GM12878 (cell line): ENCODE measurements at regions not wholly inside any gene's neighbourhood (a gene's known extent, or its start where the extent isn't known, plus 50 kb on each side); places are given as distances from the start of the nearest gene placed in this dataset.

Source experiments
- ATAC-seq: fragments of 200-7000 bp; cut with Tn5 transposase; 3 replicates; pipeline ENCODE4 v1.9.1; 2020; ENCODE audit warnings: mild to moderate bottlenecking, moderate library complexity
- BruUV-seq: library from RNA; stranded (reverse); fragments of 400-500 nt; replicated peaks from 2 replicates; lab custom pipeline; 2021; lab: Mats Ljungman, UMichigan
- CTCF ChIA-PET: fragments of 300-600 bp; sonication (Branson Sonifier 250); formaldehyde crosslinking; extraction: SDS; loops from one replicate; lab custom pipeline; 2021; ENCODE audit warnings: inconsistent platforms; lab: Yijun Ruan, JAX
- POLR2A ChIA-PET: fragments of 350-600 bp; formaldehyde crosslinking; extraction: SDS; loops from one replicate; lab custom pipeline; 2021; ENCODE audit warnings: inconsistent platforms; lab: Charles Lee
- RAD21 ChIA-PET: fragments of 300-600 bp; sonication (Branson Sonifier 250); formaldehyde crosslinking; loops from one replicate; lab custom pipeline; 2023; ENCODE audit warnings: antibody characterized with exemption; ENCODE audit not compliant: unreplicated experiment; lab: Charles Lee
- SMC1A ChIA-PET: fragments of 300-600 bp; sonication (Branson Sonifier 250); formaldehyde crosslinking; loops from one replicate; lab custom pipeline; 2023; ENCODE audit not compliant: unreplicated experiment, uncharacterized antibody; lab: Charles Lee
- DNase-seq: peaks from one replicate; pipeline ENCODE4 v3.0.0-alpha.2; 2011; ENCODE audit warnings: low read depth, low spot score
- FAIRE-seq: peaks from 3 replicates; lab custom pipeline; 2011; peaks lifted over from hg19 to GRCh38; lab: Jason Lieb, UNC
- H2AFZ ChIP-seq: 2 replicates; pipeline ENCODE4 v1.6.0; 2011; ENCODE audit warnings: low read depth, low read length, control low read depth; ENCODE audit not compliant: control insufficient read depth
- H3K27ac ChIP-seq: 2 replicates; pipeline ENCODE4 v1.5.1; 2011; ENCODE audit warnings: control low read depth; ENCODE audit not compliant: control insufficient read depth, insufficient read depth
- H3K27me3 ChIP-seq, 2 experiments: replicated peaks in 1 of 2; 2 replicates each; pipeline versions ENCODE4 v1.6.0 to v1.6.1; 2011; ENCODE audit warnings: low read length in 1 of 2; ENCODE audit not compliant: control insufficient read depth in 2 of 2, insufficient read depth in 2 of 2
- H3K36me3 ChIP-seq, 2 experiments: 2 replicates each; pipeline ENCODE4 v1.5.1; 2011; ENCODE audit warnings: low read length in 1 of 2; ENCODE audit not compliant: control insufficient read depth in 2 of 2, insufficient read depth in 2 of 2
- H3K4me1 ChIP-seq: 2 replicates; pipeline ENCODE4 v1.6.1; 2011; ENCODE audit warnings: mild to moderate bottlenecking, low read length, moderate library complexity, mixed read lengths; ENCODE audit not compliant: control insufficient read depth, insufficient read depth
- H3K4me2 ChIP-seq: 2 replicates; pipeline ENCODE4 v1.6.0; 2011; ENCODE audit warnings: control low read depth; ENCODE audit not compliant: control insufficient read depth, insufficient read depth
- H3K4me3 ChIP-seq: fragments of 200-600 bp; sonication (generic); 2 replicates; pipeline ENCODE4 v1.5.1; 2016
- H3K79me2 ChIP-seq: 2 replicates; pipeline ENCODE4 v1.6.0; 2011; ENCODE audit warnings: low read length; ENCODE audit not compliant: control insufficient read depth, insufficient read depth
- H3K9ac ChIP-seq: 2 replicates; pipeline ENCODE4 v1.8.0; 2011; ENCODE audit warnings: low read length, control low read depth, mixed read lengths; ENCODE audit not compliant: control insufficient read depth, insufficient read depth
- H3K9me3 ChIP-seq: replicated peaks from 3 replicates; pipeline ENCODE4 v1.5.1; 2011; ENCODE audit warnings: mild to moderate bottlenecking, low read length; ENCODE audit not compliant: control insufficient read depth, insufficient read depth
- H4K20me1 ChIP-seq: 2 replicates; pipeline ENCODE4 v1.6.0; 2011; ENCODE audit not compliant: control insufficient read depth, insufficient read depth
- E2F8 ChIP-seq: fragments of 450-650 bp; IDR thresholded peaks from 2 replicates; pipeline ENCODE4 v1.6.1; 2018; ENCODE audit warnings: mild to moderate bottlenecking, low read depth, moderate library complexity; ENCODE audit not compliant: partially characterized antibody
- E4F1 ChIP-seq: fragments of 450-650 bp; IDR thresholded peaks from 2 replicates; pipeline ENCODE4 v1.6.1; 2018; ENCODE audit warnings: borderline replicate concordance, mild to moderate bottlenecking; ENCODE audit not compliant: partially characterized antibody
- EED ChIP-seq: sonication (generic); IDR thresholded peaks from 2 replicates; pipeline ENCODE4 v1.6.1; 2016; ENCODE audit warnings: antibody characterized with exemption, low read depth
- FOXK2 ChIP-seq: fragments of 450-650 bp; IDR thresholded peaks from 2 replicates; pipeline ENCODE4 v1.6.1; 2017; ENCODE audit warnings: mild to moderate bottlenecking, moderate library complexity
- GABPA ChIP-seq: IDR thresholded peaks from 2 replicates; pipeline ENCODE4 v1.6.1; 2014; ENCODE audit warnings: antibody characterized with exemption, low read depth, mild to moderate bottlenecking, inconsistent platforms
- IRF3 ChIP-seq: fragments of 450-650 bp; IDR thresholded peaks from 2 replicates; pipeline ENCODE4 v1.6.1; 2014; ENCODE audit warnings: mild to moderate bottlenecking
- MEF2A ChIP-seq: IDR thresholded peaks from 2 replicates; pipeline ENCODE4 v1.6.1; 2011; ENCODE audit warnings: low read depth, mild to moderate bottlenecking, low read length, moderate library complexity; ENCODE audit not compliant: insufficient read depth
- NR2F1 ChIP-seq: fragments of 450-650 bp; conservative IDR thresholded peaks from 2 replicates; pipeline ENCODE4 v1.6.1; 2017; ENCODE audit warnings: mild to moderate bottlenecking
- SMARCA5 ChIP-seq: fragments of 450-650 bp; IDR thresholded peaks from 2 replicates; pipeline ENCODE4 v1.6.1; 2017; ENCODE audit warnings: mild to moderate bottlenecking
- STAT3 ChIP-seq: IDR thresholded peaks from 2 replicates; pipeline ENCODE4 v1.6.1; 2011; ENCODE audit warnings: low read depth, low read length, improper control_type of control experiment
- TCF7 ChIP-seq: IDR thresholded peaks from 2 replicates; pipeline ENCODE4 v1.6.1; 2014; ENCODE audit warnings: antibody characterized with exemption, borderline replicate concordance
- YBX1 ChIP-seq: fragments of 450-650 bp; IDR thresholded peaks from 2 replicates; pipeline ENCODE4 v1.6.1; 2016; ENCODE audit warnings: antibody characterized with exemption
- ZBTB11 ChIP-seq: fragments of 450-650 bp; formaldehyde crosslinking; IDR thresholded peaks from 2 replicates; pipeline ENCODE4 v1.5.0; 2022; ENCODE audit warnings: mild to moderate bottlenecking, missing genetic modification characterization
- ZNF274 ChIP-seq: IDR thresholded peaks from one replicate; pipeline ENCODE4 v1.8.0; 2011; ENCODE audit not compliant: insufficient read length, insufficient read depth
- ZZZ3 ChIP-seq: IDR thresholded peaks from 2 replicates; pipeline ENCODE4 v1.6.1; 2011; ENCODE audit warnings: low read depth; ENCODE audit not compliant: control insufficient read depth, insufficient read length
- WGBS: methylation state at CpG from one replicate; pipeline ENCODE4 v1.1.6; 2016; ENCODE audit warnings: low lambda C conversion rate; ENCODE audit not compliant: insufficient replicate concordance, insufficient coverage; ENCODE audit errors: missing lambda C conversion rate; 5-methylcytosine and 5-hydroxymethylcytosine counted together
- in situ Hi-C: fragments of 300-500 bp; cut with MboI; formaldehyde crosslinking; loops from 9 replicates; pipeline ENCODE4 v1.14.3; 2018; ENCODE audit warnings: mixed read lengths
- intact Hi-C: fragments of 100-400 bp; cut with micrococcal nuclease; formaldehyde crosslinking; loops from one replicate; pipeline ENCODE4 v1.14.2; 2022; ENCODE audit not compliant: unreplicated experiment

GRCh38 chr1:188070848-188071247, 1242.1 kb downstream of the PLA2G4A start:
- ChIA-PET CTCF (interaction anchor here (0.6 to 0.8 kb wide), 2 partner anchors 12 to 135 kb away, joined by 3 read pairs; no protein-coding TSS in a partner anchor), SMC1A (interaction anchor here (1.6 kb wide), 1 partner anchor 8 kb away, joined by 4 read pairs; no protein-coding TSS in a partner anchor), RAD21 (interaction anchor here (0.8 kb wide), 1 partner anchor 143 kb away, joined by 3 read pairs; no protein-coding TSS in a partner anchor), POLR2A (no interaction called here)
- WGBS = 35% methylated on average over 1 of the region's 1 CpG
- no peaks in the 10 kb centered on the region for H3K27me3 ChIP-seq
- ATAC-seq = no peak
- no peak overlapping the region for H3K4me3 ChIP-seq
- no TSS peak for BruUV-seq
- in situ Hi-C loops = no loop called here
- no peak overlapping the region for H2AFZ ChIP-seq
- no peak overlapping the region for H3K9ac ChIP-seq
- H3K27ac ChIP-seq = no peak overlapping the region
- H3K79me2 ChIP-seq = no peaks in the 10 kb centered on the region
- H3K4me2 ChIP-seq = no peak overlapping the region
- H3K9me3 ChIP-seq = no peaks in the 10 kb centered on the region; the same call in 2 of the 3 replicates
- no peaks in the 10 kb centered on the region for H3K4me1 ChIP-seq
- FAIRE-seq = no peak
- no peak for DNase-seq
- no peaks in the 10 kb centered on the region for H4K20me1 ChIP-seq
- H3K36me3 ChIP-seq = no peaks in the 10 kb centered on the region
- TF ChIP-seq NR2F1 (no peak), YBX1 (no peak), ZZZ3 (no peak), SMARCA5 (no peak), MEF2A (no peak), STAT3 (no peak), ZBTB11 (no peak), E2F8 (no peak), FOXK2 (no peak), ZNF274 (no peak), E4F1 (no peak), GABPA (no peak), IRF3 (no peak), TCF7 (no peak), EED (no peak)
- intact Hi-C loops = no loop called here
